ENCODE measurements at regions not wholly inside any gene's neighbourhood (a gene's known extent, or its start where the extent isn't known, plus 50 kb on each side); places are given as distances from the start of the nearest gene placed in this dataset.

DNA sequence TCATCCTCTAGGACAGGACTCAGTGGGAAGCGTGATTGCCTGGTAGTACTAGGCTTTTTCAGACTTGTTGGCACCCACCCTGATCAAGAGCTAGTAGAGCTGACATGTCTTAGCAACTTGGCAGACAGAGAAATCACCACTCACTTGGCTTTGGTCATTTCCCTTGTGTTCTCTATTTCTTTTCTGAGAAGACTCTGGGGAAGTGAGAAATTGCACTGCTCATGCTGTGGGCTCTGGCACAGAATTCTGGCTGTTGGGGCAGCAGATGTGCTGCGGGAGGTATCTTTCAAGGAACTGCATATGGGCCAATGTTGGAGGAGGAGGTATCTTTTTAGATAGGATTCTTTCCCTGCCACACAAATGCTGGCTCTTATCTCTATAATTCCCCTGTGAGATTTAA, 529.1 kb upstream of the MEX3C start (continued):
- TF ChIP-seq NCOA5 (CRISPR knock-in tag; IDR thresholded peaks at IDR 0.05) (no peak), PTBP1 (IDR thresholded peaks at IDR 0.05; ENCODE audit: low read depth, low read length, poor library complexity, severe bottlenecking) (no peak), ZNF629 (CRISPR knock-in tag; conservative IDR thresholded peaks at IDR 0.05) (no peak), ZMYM4 (CRISPR knock-in tag; IDR thresholded peaks at IDR 0.05) (no peak), GTF2F1 (IDR thresholded peaks at IDR 0.05; ENCODE audit: low read length) (no peak), NAIF1 (CRISPR knock-in tag; IDR thresholded peaks at IDR 0.05; ENCODE audit: borderline replicate concordance) (no peak)
- TF ChIP-seq, protein P1, sequence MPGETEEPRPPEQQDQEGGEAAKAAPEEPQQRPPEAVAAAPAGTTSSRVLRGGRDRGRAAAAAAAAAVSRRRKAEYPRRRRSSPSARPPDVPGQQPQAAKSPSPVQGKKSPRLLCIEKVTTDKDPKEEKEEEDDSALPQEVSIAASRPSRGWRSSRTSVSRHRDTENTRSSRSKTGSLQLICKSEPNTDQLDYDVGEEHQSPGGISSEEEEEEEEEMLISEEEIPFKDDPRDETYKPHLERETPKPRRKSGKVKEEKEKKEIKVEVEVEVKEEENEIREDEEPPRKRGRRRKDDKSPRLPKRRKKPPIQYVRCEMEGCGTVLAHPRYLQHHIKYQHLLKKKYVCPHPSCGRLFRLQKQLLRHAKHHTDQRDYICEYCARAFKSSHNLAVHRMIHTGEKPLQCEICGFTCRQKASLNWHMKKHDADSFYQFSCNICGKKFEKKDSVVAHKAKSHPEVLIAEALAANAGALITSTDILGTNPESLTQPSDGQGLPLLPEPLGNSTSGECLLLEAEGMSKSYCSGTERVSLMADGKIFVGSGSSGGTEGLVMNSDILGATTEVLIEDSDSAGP (CRISPR knock-in tag; IDR thresholded peaks at IDR 0.05; ENCODE audit: borderline replicate concordance): no peak
- TF ChIP-seq, protein P2, sequence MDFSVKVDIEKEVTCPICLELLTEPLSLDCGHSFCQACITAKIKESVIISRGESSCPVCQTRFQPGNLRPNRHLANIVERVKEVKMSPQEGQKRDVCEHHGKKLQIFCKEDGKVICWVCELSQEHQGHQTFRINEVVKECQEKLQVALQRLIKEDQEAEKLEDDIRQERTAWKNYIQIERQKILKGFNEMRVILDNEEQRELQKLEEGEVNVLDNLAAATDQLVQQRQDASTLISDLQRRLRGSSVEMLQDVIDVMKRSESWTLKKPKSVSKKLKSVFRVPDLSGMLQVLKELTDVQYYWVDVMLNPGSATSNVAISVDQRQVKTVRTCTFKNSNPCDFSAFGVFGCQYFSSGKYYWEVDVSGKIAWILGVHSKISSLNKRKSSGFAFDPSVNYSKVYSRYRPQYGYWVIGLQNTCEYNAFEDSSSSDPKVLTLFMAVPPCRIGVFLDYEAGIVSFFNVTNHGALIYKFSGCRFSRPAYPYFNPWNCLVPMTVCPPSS (IDR thresholded peaks at IDR 0.05): no peak

DNA sequence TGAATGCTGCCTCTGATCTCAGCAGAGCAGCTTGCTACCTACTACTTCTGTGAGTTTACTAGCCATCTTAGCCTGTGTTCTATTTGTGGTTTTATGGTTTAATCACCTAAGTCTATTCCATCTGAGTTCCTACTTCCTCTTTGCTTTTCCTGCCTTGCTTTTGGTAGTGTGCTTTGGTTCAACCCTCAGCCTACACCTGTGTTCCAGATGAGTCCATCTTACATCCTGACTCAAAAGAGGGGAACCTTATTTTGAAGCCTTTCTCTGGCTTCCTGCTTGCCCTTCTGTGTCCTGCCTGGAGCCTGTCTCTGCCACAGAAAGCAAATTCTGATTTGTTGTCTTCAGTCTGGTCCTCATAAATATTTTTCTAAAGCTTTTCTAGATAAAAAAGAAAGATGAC, 530.3 kb upstream of the MEX3C start:
- H3K27ac ChIP-seq (ENCODE audit: extremely low read length, insufficient read depth, low read length): no peak overlapping the region
- POLR2A ChIA-PET: no interaction called here
- H2AFZ ChIP-seq (ENCODE audit: low read length): no peak overlapping the region
- intact Hi-C loops (cut with micrococcal nuclease; ENCODE audit: unreplicated experiment): no loop called here
- no peaks in the 10 kb centered on the region for H3K9me3 ChIP-seq (ENCODE audit: low read length)
- no peak overlapping the region for H3K4me2 ChIP-seq (ENCODE audit: low read depth, low read length)
- no peaks in the 10 kb centered on the region for H3K27me3 ChIP-seq (ENCODE audit: control insufficient read depth in 1 of 2, insufficient read depth in 2 of 2, low read length in 2 of 2)
- no peak for DNase-seq (ENCODE audit: low spot score)
- H3K9ac ChIP-seq (ENCODE audit: insufficient read depth, low read depth, low read length): no peak overlapping the region
- no peaks in the 10 kb centered on the region for H3K4me1 ChIP-seq (ENCODE audit: insufficient read depth, low read length)
- no TSS peak for BruUV-seq (replicated peaks)
- CTCF ChIA-PET (ENCODE audit: low intra/inter-chr PET ratio, low total read pairs): no interaction called here
- in situ Hi-C loops (cut with HindIII; ENCODE audit: extremely low pct_ligation_motif_present, low pct_unique_long_range_greater_than_20kb): no loop called here
- no peak for ATAC-seq
- H3K4me3 ChIP-seq (replicated peaks in 1 of 3; ENCODE audit: insufficient read depth in 1 of 3, low read depth in 2 of 3, low read length in 3 of 3): no peak overlapping the region
- no peaks in the 10 kb centered on the region for H4K20me1 ChIP-seq (ENCODE audit: insufficient read depth, low read length)
- no peak for FAIRE-seq
- no peaks in the 10 kb centered on the region for H3K36me3 ChIP-seq (replicated peaks in 1 of 2; ENCODE audit: control insufficient read depth in 1 of 2, insufficient read depth in 2 of 2, low read length in 2 of 2)
- no peaks in the 10 kb centered on the region for H3K79me2 ChIP-seq (ENCODE audit: insufficient read depth, low read length)
- TF ChIP-seq ZSCAN25 (CRISPR knock-in tag; IDR thresholded peaks at IDR 0.05) (no peak), GTF2F1 (IDR thresholded peaks at IDR 0.05; ENCODE audit: low read length) (no peak), ZNF234 (CRISPR knock-in tag; conservative IDR thresholded peaks at IDR 0.05) (no peak), ZBTB8A (CRISPR knock-in tag; IDR thresholded peaks at IDR 0.05; ENCODE audit: borderline replicate concordance, low read depth) (no peak), KDM2A (CRISPR knock-in tag; IDR thresholded peaks at IDR 0.05; ENCODE audit: borderline replicate concordance, low read depth) (no peak), TBP (CRISPR knock-in tag; IDR thresholded peaks at IDR 0.05) (no peak), RBM39 (IDR thresholded peaks at IDR 0.05; ENCODE audit: low read depth, low read length, poor library complexity, severe bottlenecking) (no peak), MEIS2 (CRISPR knock-in tag; IDR thresholded peaks at IDR 0.05) (no peak), ZNF83 (CRISPR knock-in tag; IDR thresholded peaks at IDR 0.05; ENCODE audit: borderline replicate concordance) (no peak), PHF5A (CRISPR knock-in tag; IDR thresholded peaks at IDR 0.05; ENCODE audit: low read depth, unreplicated experiment) (no peak), ZNF780A (CRISPR knock-in tag; IDR thresholded peaks at IDR 0.05) (no peak), DR1 (CRISPR knock-in tag; IDR thresholded peaks at IDR 0.05) (no peak), AKAP8 (CRISPR knock-in tag; IDR thresholded peaks at IDR 0.05) (no peak), U2AF2 (IDR thresholded peaks at IDR 0.05; ENCODE audit: low read depth, low read length) (no peak), SNRNP70 (IDR thresholded peaks at IDR 0.05; ENCODE audit: low read depth, low read length) (no peak), IKZF1 (IDR thresholded peaks at IDR 0.05) (no peak)

All from HepG2 (cell line).